Limb (tissue), 2 donors: ENCODE measurements at regions not wholly inside any gene's neighbourhood (a gene's known extent, or its start where the extent isn't known, plus 50 kb on each side); places are given as distances from the start of the nearest gene placed in this dataset.
"Not testable (repeated sequence)": the region's sequence is repeated elsewhere in the genome, so short reads cannot be mapped to it uniquely, and the experiment has no call there.

Experiments
- DNase-seq, 2 donors: peaks; one replicate each; pipeline ENCODE4 v3.0.0-alpha.2; 2016; ENCODE audit errors: extremely low spot score in 2 of 2

DNA sequence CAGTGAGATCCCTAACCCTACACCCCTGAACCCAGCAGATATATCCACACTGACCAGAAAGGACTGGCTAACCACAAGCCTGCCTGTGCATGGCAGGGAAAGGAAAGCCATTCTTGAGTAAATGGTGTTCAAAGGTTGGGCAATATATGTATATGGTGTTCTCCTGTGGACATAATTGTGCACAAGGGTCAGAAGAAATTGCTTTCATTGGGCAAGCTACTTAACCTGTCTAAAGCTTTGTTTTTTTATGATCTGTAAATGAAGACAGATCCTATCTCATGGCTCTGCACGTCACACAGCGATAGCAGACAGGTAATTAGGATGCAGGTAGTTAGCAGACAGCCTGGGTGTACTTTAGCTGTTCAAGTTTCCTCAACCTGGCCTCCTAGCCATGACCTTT is 263.5 kb upstream of the PLGLB2 start:
- DNase-seq = not testable (repeated sequence)

DNA sequence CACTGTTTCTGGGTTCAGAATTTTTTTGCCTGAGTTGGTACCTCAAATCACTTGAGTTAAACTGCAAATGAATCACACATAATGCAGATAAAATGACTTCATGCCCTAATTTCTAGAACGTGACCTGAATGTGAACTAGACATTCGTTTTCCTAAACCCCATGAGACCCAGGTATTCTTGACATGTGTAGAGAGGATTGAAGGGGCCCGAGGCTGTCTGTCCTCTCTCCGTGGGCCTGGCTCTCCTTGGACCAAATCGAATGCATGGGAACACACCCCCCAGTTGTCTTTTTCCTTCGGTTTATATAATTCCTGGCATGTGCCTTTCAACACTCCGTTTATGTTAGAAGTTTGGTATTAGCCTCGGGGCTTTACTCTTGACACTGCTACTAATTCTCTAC is 262.4 kb upstream of the PLGLB2 start:
- DNase-seq = not testable (repeated sequence)

DNA sequence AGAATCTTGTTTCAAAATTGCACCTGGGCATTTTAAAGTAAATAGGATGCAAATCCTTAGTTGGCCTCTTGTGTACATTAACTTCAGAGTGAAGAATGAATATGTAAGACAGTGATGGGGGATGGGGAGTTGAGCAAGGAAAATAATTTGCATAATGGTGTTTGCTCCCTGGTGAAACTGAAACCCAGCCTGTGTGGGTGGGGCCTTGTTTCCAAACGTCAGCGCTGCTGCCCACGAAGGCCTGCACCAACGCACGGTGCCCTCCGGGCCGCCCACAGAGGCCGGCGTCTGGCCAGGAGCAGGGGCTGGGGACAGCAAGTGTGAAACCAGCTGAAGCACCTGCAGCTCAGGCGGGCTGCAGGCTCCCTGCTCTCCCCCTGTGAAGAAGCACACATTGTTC is 262.0 kb upstream of the PLGLB2 start:
- DNase-seq = not testable (repeated sequence)

DNA sequence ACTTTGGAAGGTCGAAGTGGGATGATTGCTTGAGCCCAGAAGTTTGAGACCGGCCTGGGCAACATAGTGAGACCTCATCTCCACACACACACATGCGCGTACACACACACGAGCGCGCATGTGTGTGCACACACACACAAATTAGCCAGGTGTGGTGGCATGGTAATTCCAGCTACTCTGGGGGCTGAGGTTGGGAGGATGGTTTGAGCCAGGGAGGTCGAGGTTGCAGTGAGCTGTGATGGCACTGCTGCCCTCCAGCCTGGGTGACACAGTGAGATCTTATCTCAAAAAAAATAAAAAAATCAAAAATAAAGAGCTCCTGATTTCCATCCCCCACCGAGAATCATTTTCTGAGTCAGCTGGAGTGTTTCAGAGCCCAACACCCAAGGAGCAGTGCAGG is 261.5 kb upstream of the PLGLB2 start:
- not testable (repeated sequence) for DNase-seq

DNA sequence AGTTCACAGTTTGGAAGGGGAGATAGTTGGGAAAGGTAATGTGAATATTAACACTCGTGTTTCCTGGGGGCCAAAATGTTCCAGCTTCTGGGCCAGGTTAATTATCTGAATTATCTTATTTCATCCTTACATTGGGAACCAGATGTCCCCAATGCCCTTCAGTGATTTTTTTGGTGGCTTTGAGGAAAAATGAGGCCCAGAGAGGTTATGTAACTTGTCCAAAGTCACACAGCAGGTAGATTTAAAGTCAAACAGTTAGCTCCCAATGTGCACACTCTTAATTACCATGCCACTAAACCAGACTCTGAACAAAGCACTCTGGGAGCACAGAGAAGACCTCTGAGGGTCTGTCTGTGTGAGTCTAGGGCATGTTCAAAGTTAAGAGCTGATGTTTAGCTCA is 259.9 kb upstream of the PLGLB2 start:
- DNase-seq = not testable (repeated sequence)

DNA sequence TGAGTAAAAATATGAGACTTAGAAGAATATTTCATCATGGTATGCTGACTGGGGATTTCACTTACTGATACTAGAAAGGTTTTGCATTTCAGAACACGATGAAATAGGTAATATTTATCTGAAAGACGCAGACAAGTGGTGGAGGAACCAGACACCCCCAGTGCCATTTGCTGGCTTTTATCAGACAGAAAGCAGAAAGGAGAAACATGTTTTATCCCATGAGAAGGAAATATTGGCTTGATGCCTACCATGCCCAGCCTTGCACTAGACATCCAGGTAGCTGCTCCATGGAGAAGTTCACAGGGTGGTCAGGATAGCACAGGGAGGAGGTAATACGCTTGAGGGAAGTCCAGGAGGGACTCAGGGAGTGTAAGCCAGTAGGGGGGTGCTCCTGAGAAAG is 258.9 kb upstream of the PLGLB2 start:
- DNase-seq = not testable (repeated sequence)

DNA sequence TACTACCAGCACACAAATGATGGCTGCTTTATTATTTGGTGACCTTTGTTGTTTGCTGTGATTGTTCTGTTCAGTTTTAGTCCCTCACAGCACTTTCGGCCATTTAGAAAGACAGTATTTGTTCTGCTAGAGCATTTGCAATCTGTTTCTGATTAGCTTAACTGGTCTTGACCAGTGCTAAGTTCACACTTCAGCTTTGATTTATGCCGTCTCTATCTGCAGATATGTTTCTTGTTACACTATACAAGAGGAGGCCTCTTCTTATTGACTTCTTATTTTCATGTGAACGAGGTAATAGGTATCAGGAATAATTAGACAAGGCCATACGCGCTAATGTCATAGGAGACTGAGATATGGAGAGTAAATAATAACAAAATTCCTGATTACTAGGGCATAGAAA is 253.0 kb upstream of the PLGLB2 start:
- not testable (repeated sequence) for DNase-seq

DNA sequence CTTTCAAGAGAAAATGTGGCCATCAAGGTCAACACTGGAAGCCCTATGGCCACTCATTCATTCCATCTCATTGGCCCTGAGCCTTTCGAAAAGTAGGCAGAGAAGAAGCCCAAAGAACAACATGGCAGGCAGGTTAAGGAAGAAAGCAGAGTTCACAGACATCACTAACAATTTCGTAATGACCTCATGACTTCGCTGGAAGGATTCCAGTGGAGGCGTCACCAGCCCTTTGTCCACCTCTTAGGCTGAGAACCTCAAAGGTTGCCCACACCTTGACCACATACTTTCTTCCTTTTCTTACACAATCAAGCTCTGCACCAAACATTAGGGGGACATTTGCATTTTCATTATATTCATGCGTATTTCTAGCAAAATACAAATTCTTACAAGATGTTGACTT is 252.4 kb upstream of the PLGLB2 start:
- DNase-seq = not testable (repeated sequence)

DNA sequence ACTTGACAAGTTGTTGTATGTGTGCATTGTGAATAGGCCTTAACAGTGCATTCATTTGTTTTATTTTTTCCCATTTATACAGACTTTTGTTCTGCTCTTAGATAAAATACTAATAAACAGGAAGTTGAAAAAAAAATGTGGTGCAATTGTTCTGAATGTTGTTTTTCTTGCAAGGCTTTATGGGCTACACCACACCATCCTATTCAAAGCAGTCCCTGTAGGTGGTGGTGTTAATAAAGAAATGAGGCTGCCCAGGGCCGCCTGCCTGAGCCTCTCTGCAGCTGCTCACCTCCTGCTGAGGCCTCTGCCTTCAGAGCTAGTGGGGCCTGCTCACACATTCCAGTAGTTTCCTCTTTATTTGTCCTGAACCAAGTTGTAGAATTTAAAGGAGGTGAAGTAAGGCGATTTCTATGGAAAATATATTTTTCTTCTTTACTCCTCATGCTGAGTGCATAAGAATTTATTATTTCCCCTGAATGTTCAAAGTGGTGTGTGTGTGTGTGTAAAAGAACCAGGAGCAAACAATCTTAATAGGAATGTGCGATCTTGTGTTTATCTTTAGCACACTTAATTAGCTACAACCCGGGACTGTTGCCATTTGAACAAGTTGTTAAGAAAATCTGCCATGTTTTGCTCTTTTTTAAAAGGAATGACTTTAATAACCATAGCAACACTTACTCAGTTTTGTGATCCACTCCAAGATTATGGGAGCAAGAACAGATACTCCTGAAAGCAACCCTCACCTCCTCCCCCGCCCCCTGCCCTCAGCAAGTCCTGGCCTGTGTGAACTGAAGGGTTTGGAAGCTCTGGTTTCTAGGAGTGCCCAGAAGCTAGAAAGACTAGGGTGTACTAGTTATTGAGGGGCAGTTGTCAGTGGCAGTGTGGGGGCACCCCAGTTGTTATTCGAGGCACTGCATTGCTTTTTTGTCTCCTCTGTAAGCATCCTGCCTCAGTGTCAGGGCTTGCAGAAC is 251.6 kb upstream of the PLGLB2 start:
- DNase-seq = not testable (repeated sequence)

DNA sequence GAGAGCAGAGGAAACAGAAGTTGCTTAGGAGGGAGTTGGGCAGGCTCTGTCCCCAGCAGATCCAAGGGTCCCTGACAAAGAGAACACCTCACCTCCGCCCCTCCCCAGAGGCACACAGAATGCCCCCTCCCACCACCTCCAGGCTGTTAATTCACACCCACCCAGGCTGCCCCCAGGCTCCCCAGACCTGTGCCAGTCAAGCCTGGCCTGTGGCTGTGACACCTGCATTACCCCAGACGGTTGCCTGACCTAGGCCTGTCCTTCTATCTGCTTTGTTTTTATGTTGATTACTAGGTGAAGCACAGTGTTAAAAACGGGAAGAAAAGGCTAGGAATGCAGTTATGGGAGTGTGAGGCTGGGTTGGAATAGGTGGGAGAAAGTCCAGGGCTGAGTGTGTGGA is 250.8 kb upstream of the PLGLB2 start:
- DNase-seq = not testable (repeated sequence)

DNA sequence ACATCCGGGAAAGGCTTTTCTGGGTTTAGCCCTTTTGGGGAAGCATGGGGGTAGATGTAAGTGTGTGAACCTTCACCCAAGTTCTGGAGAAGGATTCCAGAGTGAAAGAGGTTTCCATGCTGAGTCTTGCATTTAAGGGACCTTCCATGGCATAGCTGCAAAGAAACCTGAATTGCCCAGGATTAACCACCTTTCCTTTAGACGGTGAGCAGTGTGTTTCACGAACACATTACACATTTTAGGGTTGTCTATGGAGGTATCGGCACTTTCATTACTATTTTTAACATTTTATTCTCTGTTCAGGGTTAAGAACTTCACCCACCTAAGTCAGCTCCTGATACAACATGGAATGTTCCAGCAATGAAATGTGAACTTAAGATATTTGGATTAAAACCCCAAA is 250.2 kb upstream of the PLGLB2 start:
- DNase-seq = not testable (repeated sequence)

DNA sequence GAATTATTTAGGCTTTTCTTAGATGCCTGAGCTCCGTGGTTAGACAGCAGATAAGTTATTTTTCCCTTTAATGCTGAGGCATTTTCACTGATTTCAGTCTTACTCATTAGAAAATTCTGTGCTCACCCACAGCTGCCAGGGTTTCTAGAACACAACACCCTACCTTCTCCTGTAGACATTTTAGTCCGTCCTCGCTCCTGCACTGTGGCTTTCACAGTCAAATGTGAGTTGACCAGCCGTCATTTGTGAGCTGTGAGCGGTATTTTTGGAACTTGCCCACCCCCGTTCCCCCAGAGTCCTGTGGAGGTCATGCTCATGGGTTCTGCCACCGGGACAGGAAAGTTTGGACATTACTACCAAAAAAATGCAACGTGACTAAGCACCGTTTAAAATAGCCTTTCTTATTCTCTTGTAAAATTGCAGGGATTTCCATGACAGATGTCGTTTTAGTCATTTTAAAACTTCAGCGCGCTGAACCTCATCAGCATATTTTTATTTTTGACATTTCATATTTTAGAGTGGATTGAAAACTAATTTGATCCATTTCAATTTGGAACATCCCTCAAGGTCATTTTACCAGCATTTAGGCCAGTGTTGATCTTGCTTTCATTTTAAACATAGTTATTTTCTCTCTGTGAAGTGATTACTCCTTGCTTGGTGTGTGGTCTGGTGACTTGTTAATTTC is 249.6 kb upstream of the PLGLB2 start:
- not testable (repeated sequence) for DNase-seq

DNA sequence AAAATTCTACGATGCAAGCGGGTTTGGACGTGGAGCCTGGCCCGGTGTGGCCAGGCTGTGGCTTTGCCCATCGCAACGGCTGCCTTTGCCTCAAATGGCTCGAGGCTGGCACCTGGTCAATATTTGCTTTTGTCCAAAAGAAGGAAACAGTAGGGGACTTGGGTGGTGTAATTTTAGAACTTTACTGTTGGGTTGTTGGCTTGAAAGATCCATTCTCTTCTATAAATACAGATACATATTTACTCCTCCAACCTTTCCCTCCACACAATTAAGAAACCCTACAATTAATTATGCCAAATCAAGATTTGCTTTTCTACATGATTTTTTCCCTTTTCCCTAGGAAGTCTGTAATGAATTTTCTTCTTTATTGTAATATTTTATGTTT is 249.0 kb upstream of the PLGLB2 start:
- not testable (repeated sequence) for DNase-seq

DNA sequence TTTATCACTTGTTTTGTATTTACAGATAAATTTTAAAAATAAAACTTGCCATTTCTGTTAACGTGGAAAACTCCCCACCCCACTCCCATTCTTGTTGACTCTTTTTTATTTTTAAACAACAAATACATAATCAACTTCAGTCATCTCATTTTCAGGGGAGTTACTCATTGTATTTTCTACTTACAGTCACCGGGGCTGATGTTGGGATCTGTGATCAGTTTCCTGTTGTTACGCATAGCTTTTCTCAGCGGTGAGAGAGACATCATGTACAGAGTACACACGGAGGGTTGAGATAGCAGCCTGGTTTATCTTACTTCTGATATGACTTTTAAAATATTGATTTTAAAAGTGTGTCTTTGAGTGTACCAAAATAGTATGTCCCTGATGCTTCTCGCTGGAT is 248.0 kb upstream of the PLGLB2 start:
- not testable (repeated sequence) for DNase-seq

DNA sequence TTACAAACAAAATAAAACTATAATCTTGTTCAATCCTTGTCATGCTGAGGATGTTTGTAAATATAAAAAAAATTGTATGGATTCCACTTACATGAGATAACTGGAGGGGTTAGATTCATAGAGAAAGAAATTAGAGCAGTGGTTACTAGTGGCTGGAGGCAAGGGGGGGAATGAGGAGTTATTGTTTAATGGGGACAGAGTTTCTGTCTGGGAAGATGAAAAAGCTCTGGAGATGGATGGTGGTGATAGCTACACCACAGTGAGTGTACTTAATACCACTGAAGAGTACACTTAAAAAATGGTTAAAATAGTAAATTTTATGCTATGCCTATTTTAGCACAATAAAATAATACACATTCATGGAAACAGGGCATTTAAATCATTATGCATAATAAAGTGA is 247.5 kb upstream of the PLGLB2 start:
- DNase-seq = not testable (repeated sequence)

DNA sequence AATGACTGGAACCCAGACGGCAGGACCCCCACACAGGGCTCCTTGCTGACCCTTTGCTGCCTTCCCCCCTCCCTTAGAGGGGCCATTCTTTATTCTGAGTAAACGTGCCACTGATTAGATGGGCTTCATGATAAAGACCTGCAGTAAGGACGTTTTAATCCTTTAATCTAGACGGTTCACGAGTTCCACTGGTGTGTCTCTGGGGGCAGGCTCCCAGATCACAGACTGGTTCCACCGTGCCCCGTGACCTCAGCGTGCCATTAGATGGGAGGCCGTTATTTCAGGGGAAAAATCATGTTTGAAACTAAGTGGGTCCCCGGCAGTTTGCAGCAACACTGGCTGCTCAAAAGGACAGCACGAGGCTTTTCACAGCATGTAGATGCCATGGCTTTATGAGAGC is 246.9 kb upstream of the PLGLB2 start:
- DNase-seq = not testable (repeated sequence)

DNA sequence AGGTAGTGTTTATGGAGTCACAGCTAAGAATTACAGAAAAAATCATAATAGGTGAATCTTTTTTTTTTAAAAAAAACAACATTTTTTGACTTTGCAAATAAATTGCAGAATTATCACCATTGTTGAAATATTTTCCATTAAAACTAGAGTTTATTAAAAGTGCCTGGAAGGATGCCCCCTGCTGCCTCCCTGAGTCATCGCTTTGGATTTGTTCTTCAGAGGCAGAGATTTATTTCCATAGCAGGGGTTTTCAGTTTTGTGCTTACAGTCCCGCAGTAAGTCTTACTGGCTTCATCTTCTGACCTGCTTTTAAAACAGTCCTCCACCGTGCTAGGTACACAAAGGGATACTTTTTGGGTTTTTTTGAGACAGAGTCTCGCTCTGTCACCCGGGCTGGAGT is 244.9 kb upstream of the PLGLB2 start:
- not testable (repeated sequence) for DNase-seq

DNA sequence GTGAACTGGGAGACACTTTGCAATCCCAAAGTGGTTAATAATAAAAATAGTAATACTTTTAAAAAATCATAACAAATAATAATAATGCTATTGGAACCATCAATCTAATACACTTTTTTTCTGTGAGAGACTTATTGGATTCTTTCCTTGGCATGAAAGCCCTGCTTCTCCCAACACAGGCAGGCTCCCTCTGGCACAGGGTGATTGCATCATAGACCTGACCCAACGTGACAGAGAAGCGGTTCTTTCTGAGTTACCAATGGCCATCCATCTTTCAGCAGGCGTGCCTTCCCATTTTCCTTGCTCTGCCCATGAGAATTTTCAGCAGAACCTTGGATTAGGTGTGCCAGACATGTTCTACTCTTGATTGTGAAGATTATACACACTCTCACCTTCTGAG is 242.6 kb upstream of the PLGLB2 start:
- DNase-seq = not testable (repeated sequence)

DNA sequence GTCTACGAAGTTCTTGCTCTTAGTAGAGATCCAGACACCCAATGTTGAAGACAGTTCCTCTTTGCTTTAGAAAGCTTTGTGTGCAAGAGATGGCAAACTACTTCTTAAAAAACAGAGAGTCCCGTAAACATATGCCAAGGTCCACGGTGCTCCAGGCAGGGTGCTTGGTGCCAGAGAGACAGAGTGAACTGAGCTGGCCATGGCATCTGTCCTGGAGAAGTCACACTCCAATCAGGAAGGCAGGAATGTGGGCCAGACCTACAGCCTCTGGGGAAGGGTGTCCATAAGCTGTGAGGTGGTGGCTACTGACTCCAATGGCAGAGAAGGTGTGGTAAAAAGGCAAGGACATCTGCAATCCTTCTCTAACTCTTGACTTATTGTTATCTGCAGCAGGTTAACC is 242.0 kb upstream of the PLGLB2 start:
- DNase-seq = not testable (repeated sequence)

DNA sequence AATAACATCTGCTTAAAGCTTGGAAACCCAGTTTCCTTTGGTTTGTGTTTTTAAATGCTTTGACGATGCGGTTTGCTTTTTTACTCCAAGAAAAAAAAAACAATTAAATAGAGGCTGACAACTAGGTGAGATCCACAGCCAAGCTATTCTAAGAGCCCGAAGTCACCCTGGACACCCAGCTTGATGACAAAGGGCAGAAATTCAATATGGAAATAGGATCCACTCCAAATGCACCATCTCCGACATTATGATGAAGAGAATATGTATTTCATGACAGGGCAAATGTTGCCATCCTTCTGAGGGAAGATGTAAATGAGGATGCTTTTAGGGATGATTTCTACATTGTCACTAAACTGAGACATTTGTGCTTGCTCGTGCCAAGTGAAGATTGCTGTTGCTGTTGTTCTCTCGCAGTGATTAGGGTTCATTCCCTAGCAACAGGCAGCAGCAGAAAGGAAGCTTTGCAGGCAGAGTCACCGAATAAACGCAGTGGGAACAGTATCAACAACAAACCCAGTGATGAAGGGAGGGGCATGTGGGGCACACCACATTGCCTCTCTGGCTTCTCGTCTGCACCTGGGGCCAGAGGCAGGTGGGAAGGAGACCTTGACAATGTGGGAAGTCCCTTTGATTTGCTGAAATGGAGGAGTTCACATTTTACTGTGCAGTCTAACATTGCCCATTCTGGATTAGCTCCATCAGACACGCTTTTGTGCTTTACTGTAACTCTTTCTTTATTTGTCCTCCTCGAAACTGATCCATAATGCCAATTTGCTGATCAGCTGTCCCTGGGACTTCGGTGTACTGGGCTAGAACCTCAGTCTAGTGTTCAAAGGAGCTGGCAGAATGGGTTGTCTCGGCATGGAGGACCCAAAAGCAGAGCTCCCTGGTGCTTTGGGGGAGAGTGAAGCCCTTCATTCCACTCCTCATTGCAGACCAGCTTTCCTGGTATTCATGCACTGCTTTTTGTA is 240.2 kb upstream of the PLGLB2 start:
- not testable (repeated sequence) for DNase-seq

DNA sequence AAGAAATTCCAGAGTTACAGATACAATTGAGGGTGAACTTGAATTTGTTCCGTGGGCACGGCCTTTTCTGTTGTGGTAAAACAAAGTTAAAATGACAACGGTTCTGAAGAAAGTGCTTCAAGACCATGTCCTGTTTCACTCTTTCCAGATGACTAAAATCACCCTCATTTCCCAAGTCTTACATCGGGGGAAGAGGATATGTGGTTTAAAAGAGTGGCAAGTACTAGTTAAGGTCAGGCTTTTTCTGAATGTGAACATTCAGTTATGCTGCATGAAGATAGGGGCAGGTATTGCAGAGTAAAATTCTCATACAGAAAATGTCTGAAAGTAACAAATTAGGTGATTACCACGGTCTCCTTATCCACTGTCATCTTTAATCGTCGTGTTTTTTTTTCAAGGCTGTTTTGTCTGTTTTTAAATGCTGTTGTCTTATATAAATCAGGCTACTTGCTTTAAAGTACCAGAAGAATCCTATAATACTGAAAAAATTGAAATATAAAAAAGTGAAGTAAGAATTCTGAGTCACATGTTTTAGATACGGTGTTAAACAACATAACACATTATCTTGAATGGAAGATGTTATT is 236.6 kb upstream of the PLGLB2 start:
- DNase-seq = not testable (repeated sequence)
